D721Med (cell line): ENCODE measurements at regions not wholly inside any gene's neighbourhood (a gene's known extent, or its start where the extent isn't known, plus 50 kb on each side); places are given as distances from the start of the nearest gene placed in this dataset.

Experiments used
- DNase-seq: peaks from one replicate; pipeline ENCODE4 v3.0.0; 2011; ENCODE audit warnings: low spot score; ENCODE audit not compliant: insufficient read length
- FAIRE-seq: peaks from 2 replicates; lab custom pipeline; 2011; peaks lifted over from hg19 to GRCh38; lab: Jason Lieb, UNC
- CTCF ChIP-seq: IDR thresholded peaks from 2 replicates; pipeline ENCODE4 v1.5.1; 2012; ENCODE audit warnings: mild to moderate bottlenecking, control low read depth; ENCODE audit not compliant: insufficient read depth; ENCODE audit errors: missing control alignments

GRCh38 chr21:35896060-35896459 lies 164.3 kb downstream of the SETD4 start:
- FAIRE-seq: no peak
- DNase-seq: no peak
- no peak for TF ChIP-seq CTCF

- no peak for FAIRE-seq
Observed at GRCh38 chr21:35895598-35895997, 164.7 kb downstream of the SETD4 start.

GRCh38 chr21:35893156-35893555 lies 167.2 kb downstream of the SETD4 start:
- no peak for FAIRE-seq

More at GRCh38 chr21:35895598-35895997, 164.7 kb downstream of the SETD4 start:
- no peak for TF ChIP-seq CTCF
- no peak for DNase-seq

GRCh38 chr21:35886887-35887286 lies 173.4 kb downstream of the SETD4 start:
- TF ChIP-seq CTCF: no peak
- DNase-seq (no peak), FAIRE-seq (no peak)

More at GRCh38 chr21:35893156-35893555, 167.2 kb downstream of the SETD4 start:
- DNase-seq: no peak
- no peak for TF ChIP-seq CTCF

- TF ChIP-seq CTCF: no peak
- FAIRE-seq (no peak), DNase-seq (no peak)
Observed at GRCh38 chr21:35885942-35886541, 174.3 kb downstream of the SETD4 start.

- TF ChIP-seq CTCF: no peak
- no peak for FAIRE-seq
- no peak for DNase-seq
Observed at GRCh38 chr21:35882791-35883240, 177.5 kb downstream of the SETD4 start.

GRCh38 chr21:35873441-35873840 lies 186.9 kb downstream of the SETD4 start:
- TF ChIP-seq CTCF: no peak
- no peak for FAIRE-seq
- no peak for DNase-seq
